ENCODE measurements at regions not wholly inside any gene's neighbourhood (a gene's known extent, or its start where the extent isn't known, plus 50 kb on each side); places are given as distances from the start of the nearest gene placed in this dataset.

DNA sequence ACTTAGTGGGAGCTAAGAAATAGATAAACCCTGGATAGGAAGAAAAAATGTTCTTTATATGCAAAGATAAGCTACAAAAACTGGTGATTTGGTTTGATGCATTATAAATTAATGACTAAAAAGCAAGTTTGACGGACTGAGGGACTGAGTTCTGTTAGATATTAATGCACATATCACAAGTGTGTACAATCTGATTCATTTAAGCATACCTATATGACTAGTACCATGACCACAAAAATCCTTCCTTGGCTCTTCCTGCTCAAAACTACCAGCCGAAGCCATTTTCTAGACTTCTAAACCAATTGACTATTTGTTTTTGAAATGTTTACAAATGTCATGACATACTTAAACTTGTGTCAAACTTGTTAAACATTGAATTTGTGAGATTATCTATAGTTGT lies 374.5 kb upstream of the MON1B start:
- H3K4me3 ChIP-seq (ENCODE audit: low read length, poor library complexity, severe bottlenecking) = no peak overlapping the region
- TF ChIP-seq EZH2phosphoT487 (IDR thresholded peaks at IDR 0.05; ENCODE audit: borderline replicate concordance) = no peak
- TF ChIP-seq, protein P1, sequence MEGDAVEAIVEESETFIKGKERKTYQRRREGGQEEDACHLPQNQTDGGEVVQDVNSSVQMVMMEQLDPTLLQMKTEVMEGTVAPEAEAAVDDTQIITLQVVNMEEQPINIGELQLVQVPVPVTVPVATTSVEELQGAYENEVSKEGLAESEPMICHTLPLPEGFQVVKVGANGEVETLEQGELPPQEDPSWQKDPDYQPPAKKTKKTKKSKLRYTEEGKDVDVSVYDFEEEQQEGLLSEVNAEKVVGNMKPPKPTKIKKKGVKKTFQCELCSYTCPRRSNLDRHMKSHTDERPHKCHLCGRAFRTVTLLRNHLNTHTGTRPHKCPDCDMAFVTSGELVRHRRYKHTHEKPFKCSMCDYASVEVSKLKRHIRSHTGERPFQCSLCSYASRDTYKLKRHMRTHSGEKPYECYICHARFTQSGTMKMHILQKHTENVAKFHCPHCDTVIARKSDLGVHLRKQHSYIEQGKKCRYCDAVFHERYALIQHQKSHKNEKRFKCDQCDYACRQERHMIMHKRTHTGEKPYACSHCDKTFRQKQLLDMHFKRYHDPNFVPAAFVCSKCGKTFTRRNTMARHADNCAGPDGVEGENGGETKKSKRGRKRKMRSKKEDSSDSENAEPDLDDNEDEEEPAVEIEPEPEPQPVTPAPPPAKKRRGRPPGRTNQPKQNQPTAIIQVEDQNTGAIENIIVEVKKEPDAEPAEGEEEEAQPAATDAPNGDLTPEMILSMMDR (conservative IDR thresholded peaks at IDR 0.05; ENCODE audit: low read length) = no peak

DNA sequence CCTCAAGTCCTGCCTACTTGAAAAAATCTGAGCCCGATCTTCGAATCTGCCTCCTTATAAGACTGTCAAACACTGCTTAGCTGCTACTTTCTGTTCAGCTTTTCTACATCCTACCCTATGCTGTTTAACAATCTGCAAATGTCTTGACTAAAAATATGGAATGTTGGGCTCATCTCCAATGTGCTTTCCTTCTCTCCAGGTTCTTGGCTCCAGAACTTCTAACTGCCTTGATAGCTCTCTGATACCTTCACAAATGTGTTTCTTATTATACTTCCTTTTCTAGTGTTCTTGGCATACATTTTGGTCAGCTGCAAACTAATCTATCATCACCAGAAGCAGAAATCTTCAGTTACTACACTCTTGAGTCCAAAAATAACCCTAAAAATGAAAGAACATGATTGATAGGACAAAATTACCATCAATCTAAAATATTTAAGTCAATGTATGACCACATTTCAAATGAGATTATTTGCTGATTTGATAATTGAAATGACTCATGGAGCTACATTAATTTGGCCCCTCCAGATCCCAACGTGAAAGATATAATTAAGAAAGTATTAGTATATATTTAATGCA lies 372.3 kb upstream of the MON1B start:
- Histone ChIP-seq H3K27me3 (ENCODE audit: insufficient read depth, low read length, poor library complexity, severe bottlenecking) (no peaks in the 10 kb centered on the region), H3F3A (ENCODE audit: low read depth) (no peaks in the 10 kb centered on the region), H3K4me1 (ENCODE audit: insufficient read depth, low read length, poor library complexity, severe bottlenecking) (no peaks in the 10 kb centered on the region), H3K4me2 (ENCODE audit: low read depth, low read length, poor library complexity, severe bottlenecking) (no peak overlapping the region), H4K20me1 (ENCODE audit: insufficient read depth, low read length, poor library complexity, severe bottlenecking) (no peaks in the 10 kb centered on the region), H3K9me3 (ENCODE audit: insufficient read depth, low read depth, low read length) (no peaks in the 10 kb centered on the region), H3K36me3 (ENCODE audit: insufficient read depth, low read length) (no peaks in the 10 kb centered on the region), H3K9me2 (replicated peaks; ENCODE audit: low read depth, low read length) (no peaks in the 10 kb centered on the region), H3K9ac (ENCODE audit: low read depth, low read length, poor library complexity, severe bottlenecking) (no peak overlapping the region), H3K4me3 (ENCODE audit: low read length, poor library complexity, severe bottlenecking) (no peak overlapping the region), H3K79me2 (ENCODE audit: insufficient read depth, low read length) (no peaks in the 10 kb centered on the region), H2AFZ (ENCODE audit: low read length) (no peak overlapping the region)
- TF ChIP-seq, protein P1 (conservative IDR thresholded peaks at IDR 0.05; ENCODE audit: low read length) = no peak
- TF ChIP-seq EZH2phosphoT487 (IDR thresholded peaks at IDR 0.05; ENCODE audit: borderline replicate concordance) = no peak

More for the DNA sequence above, 374.5 kb upstream of the MON1B start:
- Histone ChIP-seq H3K9ac (ENCODE audit: low read depth, low read length, poor library complexity, severe bottlenecking) (no peak overlapping the region), H3K4me2 (ENCODE audit: low read depth, low read length, poor library complexity, severe bottlenecking) (no peak overlapping the region), H3K9me3 (ENCODE audit: insufficient read depth, low read depth, low read length) (no peaks in the 10 kb centered on the region), H2AFZ (ENCODE audit: low read length) (no peak overlapping the region), H3K4me1 (ENCODE audit: insufficient read depth, low read length, poor library complexity, severe bottlenecking) (no peaks in the 10 kb centered on the region), H4K20me1 (ENCODE audit: insufficient read depth, low read length, poor library complexity, severe bottlenecking) (no peaks in the 10 kb centered on the region), H3F3A (ENCODE audit: low read depth) (no peaks in the 10 kb centered on the region), H3K36me3 (ENCODE audit: insufficient read depth, low read length) (no peaks in the 10 kb centered on the region), H3K9me2 (replicated peaks; ENCODE audit: low read depth, low read length) (no peaks in the 10 kb centered on the region), H3K79me2 (ENCODE audit: insufficient read depth, low read length) (no peaks in the 10 kb centered on the region), H3K27me3 (ENCODE audit: insufficient read depth, low read length, poor library complexity, severe bottlenecking) (no peaks in the 10 kb centered on the region)

DNA sequence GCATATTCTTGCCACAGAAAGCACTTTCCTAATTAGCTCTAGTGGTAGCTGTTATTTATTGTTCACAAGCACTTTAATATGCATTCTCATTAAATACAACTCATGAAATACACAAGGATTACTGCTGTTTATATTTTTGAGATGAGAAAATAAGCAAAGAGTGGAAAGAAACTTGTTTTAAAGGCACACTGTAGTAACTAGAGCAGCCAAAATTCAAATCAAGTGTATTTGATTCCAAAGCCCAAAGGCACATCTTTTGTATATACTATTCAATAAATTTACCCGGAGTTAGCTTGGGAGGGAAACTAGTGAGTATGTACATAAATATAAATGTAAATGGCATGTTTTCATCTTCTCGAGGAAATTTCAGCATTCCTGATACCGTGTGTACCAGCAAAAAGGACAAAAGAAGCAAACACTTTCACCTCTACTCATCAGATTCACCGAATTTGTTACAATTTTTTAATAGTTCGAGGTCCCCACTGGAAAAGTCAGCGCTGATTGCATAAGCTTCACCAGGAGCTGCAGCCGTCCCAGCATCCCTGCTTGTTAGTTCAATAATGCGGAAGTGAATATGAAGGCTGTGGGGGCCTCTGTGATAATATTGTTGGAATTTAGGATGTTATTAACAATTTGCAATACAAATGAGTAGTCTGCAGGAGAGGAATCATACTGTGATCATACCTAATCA lies 371.6 kb upstream of the MON1B start:
- Histone ChIP-seq H3F3A (ENCODE audit: low read depth) (no peaks in the 10 kb centered on the region), H3K27me3 (ENCODE audit: insufficient read depth, low read length, poor library complexity, severe bottlenecking) (no peaks in the 10 kb centered on the region), H3K4me2 (ENCODE audit: low read depth, low read length, poor library complexity, severe bottlenecking) (no peak overlapping the region), H3K9ac (ENCODE audit: low read depth, low read length, poor library complexity, severe bottlenecking) (no peak overlapping the region), H3K36me3 (ENCODE audit: insufficient read depth, low read length) (no peaks in the 10 kb centered on the region), H3K9me2 (replicated peaks; ENCODE audit: low read depth, low read length) (no peaks in the 10 kb centered on the region), H3K9me3 (ENCODE audit: insufficient read depth, low read depth, low read length) (no peaks in the 10 kb centered on the region), H4K20me1 (ENCODE audit: insufficient read depth, low read length, poor library complexity, severe bottlenecking) (no peaks in the 10 kb centered on the region), H3K4me1 (ENCODE audit: insufficient read depth, low read length, poor library complexity, severe bottlenecking) (no peaks in the 10 kb centered on the region), H3K79me2 (ENCODE audit: insufficient read depth, low read length) (no peaks in the 10 kb centered on the region), H3K4me3 (ENCODE audit: low read length, poor library complexity, severe bottlenecking) (no peak overlapping the region), H2AFZ (ENCODE audit: low read length) (no peak overlapping the region)
- TF ChIP-seq, protein P1 (conservative IDR thresholded peaks at IDR 0.05; ENCODE audit: low read length) = no peak
- TF ChIP-seq EZH2phosphoT487 (IDR thresholded peaks at IDR 0.05; ENCODE audit: borderline replicate concordance) = no peak
